GM18499 (cell line): ENCODE measurements at regions not wholly inside any gene's neighbourhood (a gene's known extent, or its start where the extent isn't known, plus 50 kb on each side); places are given as distances from the start of the nearest gene placed in this dataset.
"Not testable (repeated sequence)": the region's sequence is repeated elsewhere in the genome, so short reads cannot be mapped to it uniquely, and the experiment has no call there.

ENCODE experiments used
- ATAC-seq: cut with Tn5 transposase; IDR thresholded peaks from one replicate; pipeline ENCODE4 v1.9.1; 2021; ENCODE audit warnings: moderate number of reproducible peaks; ENCODE audit not compliant: insufficient read depth, unreplicated experiment

DNA sequence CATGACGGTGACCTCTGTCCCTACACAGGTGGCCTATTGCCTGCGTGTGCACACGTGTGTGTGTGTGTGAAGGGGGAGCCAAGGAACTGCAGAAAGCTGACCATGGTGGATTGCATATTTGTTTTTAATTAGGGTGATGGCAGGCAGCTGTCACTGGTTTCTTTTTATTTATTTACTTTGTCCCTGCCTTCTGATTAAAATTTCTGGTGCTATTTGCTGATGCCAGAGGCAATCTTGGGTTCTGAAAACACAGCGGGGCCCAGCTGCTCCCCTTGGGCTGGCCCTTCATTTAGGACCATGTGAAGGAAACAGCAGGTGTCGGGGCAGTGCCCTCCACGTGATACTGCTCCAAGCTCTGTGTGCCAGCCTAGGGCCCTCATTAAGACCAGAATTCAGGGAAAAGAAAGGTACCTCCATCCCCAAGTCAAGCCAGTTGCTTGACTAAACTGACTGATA, 71.3 kb upstream of the PODXL start:
- ATAC-seq = no peak

GRCh38 chr7:131626643-131627042, 70.2 kb upstream of the PODXL start:
- ATAC-seq = no peak

DNA sequence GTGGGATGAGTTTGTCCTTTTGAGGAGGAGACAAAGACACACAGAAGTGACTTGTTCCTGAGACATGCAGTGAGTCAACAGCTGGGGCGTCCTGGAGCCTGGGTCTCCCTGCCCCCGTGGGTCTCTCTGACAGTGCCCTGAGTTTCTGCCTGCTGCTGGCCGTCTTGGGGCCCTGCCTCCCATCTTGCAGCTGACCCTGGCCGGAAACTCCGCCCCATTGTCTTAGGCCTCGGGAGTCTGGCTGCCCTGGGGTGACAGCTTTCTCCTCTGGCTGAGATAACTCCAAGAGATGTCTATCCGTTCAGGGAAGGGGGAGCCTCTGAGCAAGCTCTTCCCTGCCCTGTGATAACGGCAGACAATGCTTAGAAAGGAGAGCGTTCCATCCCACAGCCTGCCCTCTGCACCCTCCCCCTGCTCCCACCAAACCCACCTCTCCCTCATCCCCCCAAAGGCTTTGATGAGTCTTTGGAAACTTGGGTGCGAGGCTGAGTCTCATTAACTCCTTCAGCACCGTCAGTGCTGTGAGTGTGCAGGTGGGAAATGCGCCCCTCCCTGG, 69.5 kb upstream of the PODXL start:
- no peak for ATAC-seq

DNA sequence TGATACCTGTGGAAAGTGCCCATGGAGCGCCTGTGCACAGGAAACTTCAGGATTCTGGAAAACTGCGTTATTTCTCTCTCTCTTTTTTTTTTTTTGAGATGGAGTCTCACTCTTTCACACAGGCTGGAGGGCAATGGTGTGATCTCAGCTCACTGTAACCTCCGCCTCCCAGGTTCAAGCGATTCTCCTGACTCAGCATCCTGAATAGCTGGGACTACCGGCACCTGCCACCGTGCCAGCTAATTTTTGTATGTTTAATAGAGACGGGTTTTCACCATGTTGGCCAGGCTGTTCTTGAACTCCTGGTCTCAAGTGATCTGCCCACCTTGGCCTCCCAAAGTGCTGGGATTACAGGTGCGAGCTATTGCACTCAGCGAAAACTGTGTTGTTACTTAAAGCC, 68.9 kb upstream of the PODXL start:
- not testable (repeated sequence) for ATAC-seq

- ATAC-seq = no peak
These were observed 68.1 kb upstream of the PODXL start for GRCh38 chr7:131624536-131624935.

DNA sequence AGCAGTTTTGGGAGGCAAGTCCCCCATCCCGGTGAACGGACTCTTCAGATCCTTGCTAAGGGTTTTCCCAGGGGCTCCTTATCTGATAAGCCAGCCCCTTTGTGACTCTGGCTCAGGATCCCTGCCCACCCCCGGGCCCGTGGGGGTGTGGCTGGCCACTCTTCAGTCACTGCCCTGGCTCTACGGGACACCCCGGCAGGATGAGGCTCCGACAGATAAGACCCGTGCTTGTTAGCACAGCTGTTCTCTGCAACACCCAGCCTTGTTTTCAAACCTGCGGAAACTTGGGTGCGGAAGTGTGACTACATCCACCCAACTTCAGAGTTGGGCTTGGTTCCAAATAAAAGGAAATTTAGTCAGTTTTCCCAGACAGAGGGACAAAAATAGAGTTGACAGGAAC, 66.7 kb upstream of the PODXL start:
- no peak for ATAC-seq

- ATAC-seq = no peak
These were observed 65.2 kb upstream of the PODXL start for GRCh38 chr7:131621652-131622051.

DNA sequence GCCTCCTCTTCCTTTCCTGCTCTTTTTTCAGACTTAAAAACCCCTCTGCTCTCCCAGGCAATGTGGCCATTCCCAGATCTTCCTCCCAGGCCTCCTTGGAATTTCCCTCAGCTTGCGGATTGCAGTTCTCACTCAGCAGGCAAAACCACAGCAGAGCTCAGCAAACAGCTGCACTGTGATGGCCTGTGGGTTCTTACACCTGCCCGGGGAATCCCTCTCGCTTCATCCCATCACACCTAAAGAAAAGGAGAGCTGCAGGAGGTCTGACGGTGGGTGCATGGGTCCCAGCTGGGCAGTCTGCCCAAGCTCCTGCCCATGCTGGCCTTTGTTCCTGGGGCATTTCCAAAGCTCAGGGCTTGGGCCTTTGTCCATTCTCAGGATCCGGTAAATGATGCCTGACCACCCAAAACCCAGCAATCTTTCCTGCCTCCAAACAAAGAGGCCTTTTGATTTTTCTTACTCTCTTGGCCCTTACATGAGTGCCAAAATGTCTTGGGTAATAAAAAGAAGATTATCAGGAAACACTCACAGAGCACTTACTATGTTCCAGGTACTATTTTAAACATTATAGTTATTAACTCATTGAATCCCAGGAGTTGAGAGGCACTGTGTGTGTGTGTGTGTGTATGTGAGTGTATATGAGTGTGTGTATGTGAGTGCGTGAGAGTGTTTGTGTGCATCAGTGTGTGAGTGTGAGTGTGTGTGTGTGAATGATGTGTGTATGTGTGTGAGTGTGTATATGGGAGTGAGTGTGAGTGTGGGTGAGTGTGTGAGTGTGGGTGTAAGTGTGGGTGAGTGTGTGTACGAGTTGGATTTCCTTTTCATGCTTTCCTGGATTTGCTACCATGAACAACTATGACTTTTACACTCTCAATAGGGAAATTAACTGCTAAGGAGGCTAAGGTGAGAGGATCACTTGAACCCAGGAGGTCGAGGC, 64.5 kb upstream of the PODXL start:
- no peak for ATAC-seq

GRCh38 chr7:131619336-131620305, 63.2 kb upstream of the PODXL start:
- ATAC-seq = no peak

DNA sequence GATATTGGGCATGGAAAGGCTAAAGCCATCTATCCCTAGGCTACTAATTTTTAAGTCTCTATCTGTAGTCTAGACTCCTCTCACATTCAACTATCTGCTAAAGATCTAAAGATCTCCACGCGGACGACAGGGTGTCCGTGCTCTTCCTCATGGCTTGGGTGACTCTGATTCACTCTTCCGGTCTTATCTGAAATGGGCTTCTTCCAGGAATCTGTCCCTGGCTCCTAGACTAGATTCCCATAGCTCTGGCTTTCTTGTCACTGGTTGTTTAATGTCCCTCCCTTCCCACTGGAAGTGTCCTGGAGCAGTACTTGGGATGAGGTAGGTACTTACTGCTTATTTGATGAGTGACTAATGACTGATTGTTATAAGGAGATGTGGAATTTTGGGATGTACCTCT, 62.0 kb upstream of the PODXL start:
- ATAC-seq = no peak

DNA sequence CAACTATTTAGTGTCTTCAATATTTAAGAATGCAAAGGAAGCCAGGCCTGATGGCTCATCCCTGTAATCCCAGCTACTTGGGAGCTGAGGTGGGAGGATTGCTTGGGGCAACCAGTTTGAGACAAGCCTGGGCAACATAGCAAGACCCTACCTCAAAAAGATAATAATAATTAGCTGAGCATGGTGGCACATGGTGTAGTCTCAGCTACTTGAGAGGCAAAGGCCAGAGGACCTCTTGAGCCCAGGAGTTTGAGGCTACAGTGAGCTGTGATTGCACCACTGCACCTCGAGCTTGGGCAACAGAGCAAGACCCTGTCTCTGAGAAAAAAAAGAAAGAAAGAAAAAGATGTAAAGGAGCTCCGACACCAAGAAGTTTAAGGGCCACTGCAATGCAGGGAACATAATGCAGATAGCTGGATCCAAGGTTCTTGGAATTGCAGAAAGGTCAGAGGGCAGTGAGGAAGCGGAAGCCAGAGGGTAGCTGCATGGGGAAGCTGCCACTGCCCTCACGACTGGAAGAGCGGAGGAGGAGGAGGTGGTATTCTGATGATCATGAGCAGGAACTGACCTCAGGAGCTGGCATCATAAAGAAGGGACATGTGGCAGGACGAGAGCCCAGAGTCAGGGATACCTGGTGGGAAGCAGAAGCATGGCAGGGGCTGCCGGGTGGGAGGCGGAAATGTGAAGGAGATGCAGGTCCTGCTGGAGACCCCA, 60.2 kb upstream of the PODXL start:
- no peak for ATAC-seq

DNA sequence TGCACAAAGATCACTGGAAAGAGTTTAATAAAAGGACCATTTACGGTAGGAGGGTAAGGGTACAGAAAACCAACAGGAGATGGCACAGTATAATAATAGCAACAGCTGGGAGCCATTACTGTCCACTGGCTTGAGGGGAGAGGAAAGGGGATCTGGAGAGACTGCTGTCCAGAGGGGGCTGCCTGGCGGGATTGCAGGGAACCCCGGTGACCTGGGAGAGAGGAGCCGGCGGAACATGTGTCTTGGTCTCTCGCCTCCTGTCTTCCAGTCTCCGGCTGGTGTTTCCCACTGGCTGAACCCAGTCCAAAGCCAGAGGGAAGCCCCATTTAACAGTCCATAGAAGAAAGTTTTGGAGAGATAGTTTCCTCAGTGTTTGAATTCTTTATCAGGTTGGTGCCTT, 57.5 kb upstream of the PODXL start:
- no peak for ATAC-seq

DNA sequence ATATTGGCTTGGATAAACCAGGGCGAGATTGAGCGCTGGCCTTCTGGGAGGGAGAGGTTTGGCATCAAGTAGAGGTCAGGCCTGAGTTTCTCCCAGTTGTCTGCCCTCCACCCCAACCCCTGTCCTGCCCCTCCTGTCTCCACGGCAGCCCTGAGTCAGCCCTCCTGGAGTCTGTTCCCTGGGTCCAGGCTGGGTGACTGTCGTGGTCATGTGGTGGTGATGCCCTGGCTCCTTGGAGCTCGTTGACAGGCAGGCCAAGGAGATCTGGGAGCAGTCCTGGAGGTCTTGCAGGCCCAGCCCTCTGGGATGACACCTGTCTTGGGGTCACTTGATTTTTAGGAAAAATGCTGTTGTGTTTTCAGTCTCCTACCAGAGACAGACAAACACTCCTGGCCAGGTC, 53.6 kb upstream of the PODXL start:
- ATAC-seq = no peak

DNA sequence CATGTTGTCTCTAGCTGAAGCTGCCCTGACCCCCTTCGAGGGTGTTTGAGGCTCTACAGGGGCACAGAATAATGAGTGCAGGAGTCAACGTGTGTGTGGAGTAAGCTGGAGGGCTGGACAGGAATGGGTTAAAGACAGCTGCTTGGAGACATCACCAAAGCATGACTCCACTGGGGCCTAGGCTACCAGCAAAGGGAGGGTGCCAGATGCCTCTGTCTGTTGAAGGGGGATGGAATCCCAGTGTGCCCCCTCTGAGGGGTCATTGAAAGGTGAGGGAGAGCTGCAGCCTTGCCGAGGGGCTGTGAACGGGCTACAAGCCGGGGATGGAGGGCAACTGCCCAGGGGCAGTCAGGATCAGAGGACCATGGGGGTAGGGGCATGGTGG, 51.7 kb upstream of the PODXL start:
- ATAC-seq = no peak

DNA sequence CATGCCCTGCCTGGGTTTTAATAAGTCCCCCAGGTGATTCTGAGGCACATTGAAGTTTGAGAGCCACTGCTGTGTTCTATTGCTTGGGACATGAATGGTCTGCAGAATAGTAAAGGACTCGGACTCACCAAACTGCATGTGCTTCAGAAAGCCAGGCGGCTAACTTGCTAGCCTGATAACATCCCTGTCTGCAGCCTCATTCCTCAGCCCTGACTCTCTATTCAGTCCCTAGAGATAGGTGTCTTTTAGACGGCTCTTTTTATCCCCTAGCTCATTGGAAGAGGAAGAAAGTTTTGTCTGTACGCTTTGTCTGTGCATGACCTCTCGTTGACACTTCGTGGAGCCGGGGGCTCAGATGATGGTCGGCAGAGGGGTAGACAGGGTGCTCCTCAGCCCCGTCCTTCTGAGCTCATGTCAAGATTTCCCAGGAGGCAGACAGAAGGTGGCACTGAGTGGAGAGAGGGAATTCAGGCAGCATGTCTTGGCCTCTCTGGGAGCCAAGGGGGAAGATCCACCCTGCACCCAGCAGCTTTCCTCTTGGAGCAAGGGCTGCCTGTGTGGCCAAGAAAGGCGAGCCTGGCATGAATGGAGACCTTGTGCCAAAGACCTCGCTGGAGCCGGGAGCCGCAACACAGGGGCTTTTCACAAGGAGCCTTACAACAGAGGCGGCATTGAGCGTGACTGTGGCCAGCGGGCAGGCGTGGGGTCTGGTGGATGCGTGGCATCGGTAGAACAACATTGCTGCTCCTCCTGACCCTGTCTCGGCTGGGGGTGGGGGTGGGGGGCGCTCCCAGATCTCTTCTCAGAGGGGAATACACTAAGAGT, 51.1 kb upstream of the PODXL start:
- no peak for ATAC-seq

- ATAC-seq = no peak
These were observed 50.2 kb upstream of the PODXL start for GRCh38 chr7:131606346-131607290.
